Suprapubic skin (tissue), 4 donors: ENCODE measurements at regions not wholly inside any gene's neighbourhood (a gene's known extent, or its start where the extent isn't known, plus 50 kb on each side); places are given as distances from the start of the nearest gene placed in this dataset.

Source experiments
- DNase-seq, 2 donors: peaks; one replicate each; pipeline ENCODE4 v3.0.0-alpha.2; 2019; ENCODE audit warnings: low spot score in 2 of 2
- H3K27ac ChIP-seq: fragments of 200-600 bp; sonication (generic); one replicate; pipeline ENCODE4 v1.5.1; 2019
- H3K27me3 ChIP-seq: fragments of 200-600 bp; sonication (generic); one replicate; pipeline ENCODE4 v1.5.1; 2019
- H3K36me3 ChIP-seq: fragments of 200-600 bp; sonication (generic); one replicate; pipeline ENCODE4 v1.5.1; 2019
- H3K4me1 ChIP-seq: fragments of 200-600 bp; sonication (generic); one replicate; pipeline ENCODE4 v1.5.1; 2019
- H3K4me3 ChIP-seq: fragments of 200-600 bp; sonication (generic); one replicate; pipeline ENCODE4 v1.5.1; 2019; ENCODE audit warnings: mild to moderate bottlenecking
- H3K9me3 ChIP-seq: fragments of 200-600 bp; sonication (generic); one replicate; pipeline ENCODE4 v1.5.1; 2019
- EP300 ChIP-seq: sonication (generic); formaldehyde crosslinking; IDR thresholded peaks from one replicate; pipeline ENCODE4 v1.6.1; 2017; ENCODE audit warnings: antibody characterized with exemption
- POLR2A ChIP-seq, 2 donors: fragments of 450-650 bp; IDR thresholded peaks; one replicate each; pipeline ENCODE4 v1.6.1; 2017; ENCODE audit warnings: antibody characterized with exemption in 2 of 2, mild to moderate bottlenecking in 2 of 2, moderate library complexity in 2 of 2
- POLR2AphosphoS5 ChIP-seq, 3 donors: sonication (generic); formaldehyde crosslinking; IDR thresholded peaks; one replicate each; pipeline ENCODE4 v1.6.1; 2017; ENCODE audit warnings: antibody characterized with exemption in 3 of 3
- WGBS: methylation state at CpG from one replicate; pipeline ENCODE4 v1.1.5; 2018; 5-methylcytosine and 5-hydroxymethylcytosine counted together
- TF ChIP-seq, protein P1 (sequence below), 2 donors: fragments of 200-600 bp in 1 of 2; fragments of 450-650 bp in 1 of 2; sonication (generic) in 1 of 2; IDR thresholded peaks; one replicate each; pipeline ENCODE4 v1.5.1; 2016 to 2019; ENCODE audit warnings: antibody characterized with exemption in 2 of 2, mild to moderate bottlenecking in 1 of 2, moderate library complexity in 1 of 2

GRCh38 chr12:91506452-91506851 lies 323.8 kb upstream of the DCN start:
- no peak overlapping the region for H3K4me3 ChIP-seq
- no peaks in the 10 kb centered on the region for H3K4me1 ChIP-seq
- 64% methylated on average over 2 of the region's 2 CpGs for WGBS
- DNase-seq, result no peak
- no peaks in the 10 kb centered on the region for H3K36me3 ChIP-seq
- no peaks in the 10 kb centered on the region for H3K27me3 ChIP-seq
- H3K9me3 ChIP-seq, result no peaks in the 10 kb centered on the region
- no peak overlapping the region for H3K27ac ChIP-seq
- no peak for TF ChIP-seq POLR2A (IDR thresholded peaks at IDR 0.05)
- TF ChIP-seq EP300, result no peak
- TF ChIP-seq, protein P1, sequence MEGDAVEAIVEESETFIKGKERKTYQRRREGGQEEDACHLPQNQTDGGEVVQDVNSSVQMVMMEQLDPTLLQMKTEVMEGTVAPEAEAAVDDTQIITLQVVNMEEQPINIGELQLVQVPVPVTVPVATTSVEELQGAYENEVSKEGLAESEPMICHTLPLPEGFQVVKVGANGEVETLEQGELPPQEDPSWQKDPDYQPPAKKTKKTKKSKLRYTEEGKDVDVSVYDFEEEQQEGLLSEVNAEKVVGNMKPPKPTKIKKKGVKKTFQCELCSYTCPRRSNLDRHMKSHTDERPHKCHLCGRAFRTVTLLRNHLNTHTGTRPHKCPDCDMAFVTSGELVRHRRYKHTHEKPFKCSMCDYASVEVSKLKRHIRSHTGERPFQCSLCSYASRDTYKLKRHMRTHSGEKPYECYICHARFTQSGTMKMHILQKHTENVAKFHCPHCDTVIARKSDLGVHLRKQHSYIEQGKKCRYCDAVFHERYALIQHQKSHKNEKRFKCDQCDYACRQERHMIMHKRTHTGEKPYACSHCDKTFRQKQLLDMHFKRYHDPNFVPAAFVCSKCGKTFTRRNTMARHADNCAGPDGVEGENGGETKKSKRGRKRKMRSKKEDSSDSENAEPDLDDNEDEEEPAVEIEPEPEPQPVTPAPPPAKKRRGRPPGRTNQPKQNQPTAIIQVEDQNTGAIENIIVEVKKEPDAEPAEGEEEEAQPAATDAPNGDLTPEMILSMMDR (IDR thresholded peaks at IDR 0.05), result no peak
- no peak for TF ChIP-seq POLR2AphosphoS5 (IDR thresholded peaks at IDR 0.05)

GRCh38 chr12:91505006-91505405 lies 322.4 kb upstream of the DCN start:
- Histone ChIP-seq H3K27me3 (no peaks in the 10 kb centered on the region), H3K27ac (no peak overlapping the region), H3K36me3 (no peaks in the 10 kb centered on the region), H3K4me1 (no peaks in the 10 kb centered on the region), H3K4me3 (no peak overlapping the region), H3K9me3 (no peaks in the 10 kb centered on the region)
- TF ChIP-seq, protein P1 (IDR thresholded peaks at IDR 0.05), result no peak
- no peak for TF ChIP-seq POLR2AphosphoS5 (IDR thresholded peaks at IDR 0.05)
- DNase-seq, result no peak

DNA sequence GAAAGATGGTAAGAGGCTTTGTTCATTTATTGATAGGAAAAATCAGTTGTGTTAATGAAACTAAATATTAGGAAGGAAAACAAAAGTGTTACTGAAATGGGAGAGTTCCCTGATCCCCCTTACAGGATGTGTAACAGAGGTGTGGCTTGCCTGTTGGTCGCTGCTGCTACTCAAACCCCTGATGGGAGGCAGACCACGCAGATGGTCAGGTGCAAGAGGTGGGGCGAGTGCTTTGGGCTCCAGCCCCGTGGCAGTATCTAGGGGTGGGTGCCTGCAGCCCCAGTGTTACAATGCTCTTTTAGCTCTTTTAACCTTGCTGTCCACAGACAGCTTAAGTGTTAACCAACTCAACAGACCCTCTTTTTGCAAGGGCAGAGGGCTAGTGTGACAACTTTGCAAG lies 319.6 kb upstream of the DCN start:
- Histone ChIP-seq H3K4me3 (no peak overlapping the region), H3K9me3 (no peaks in the 10 kb centered on the region), H3K36me3 (no peaks in the 10 kb centered on the region), H3K27me3 (no peaks in the 10 kb centered on the region), H3K27ac (no peak overlapping the region), H3K4me1 (no peaks in the 10 kb centered on the region)
- 96% methylated on average over 4 of the region's 4 CpGs for WGBS
- no peak for DNase-seq
- TF ChIP-seq POLR2AphosphoS5 (IDR thresholded peaks at IDR 0.05) (no peak), EP300 (no peak), POLR2A (IDR thresholded peaks at IDR 0.05) (no peak)
- TF ChIP-seq, protein P1 (IDR thresholded peaks at IDR 0.05), result no peak

- Histone ChIP-seq H3K27ac (no peak overlapping the region), H3K4me3 (no peak overlapping the region), H3K27me3 (no peaks in the 10 kb centered on the region), H3K9me3 (no peaks in the 10 kb centered on the region), H3K4me1 (no peaks in the 10 kb centered on the region), H3K36me3 (no peaks in the 10 kb centered on the region)
- no peak for DNase-seq
- TF ChIP-seq, protein P1 (IDR thresholded peaks at IDR 0.05), result no peak
- TF ChIP-seq POLR2A (IDR thresholded peaks at IDR 0.05) (no peak), EP300 (no peak), POLR2AphosphoS5 (IDR thresholded peaks at IDR 0.05) (no peak)
- WGBS, result 82% methylated on average over 3 of the region's 3 CpGs
Measured at GRCh38 chr12:91496337-91496736, 313.7 kb upstream of the DCN start.

GRCh38 chr12:91493308-91493707 lies 310.7 kb upstream of the DCN start:
- no peaks in the 10 kb centered on the region for H3K27me3 ChIP-seq
- H3K9me3 ChIP-seq, result no peaks in the 10 kb centered on the region
- H3K27ac ChIP-seq, result no peak overlapping the region
- TF ChIP-seq POLR2AphosphoS5 (IDR thresholded peaks at IDR 0.05) (no peak), POLR2A (IDR thresholded peaks at IDR 0.05) (no peak), EP300 (no peak)
- TF ChIP-seq, protein P1 (IDR thresholded peaks at IDR 0.05), result no peak
- no peak overlapping the region for H3K4me3 ChIP-seq
- H3K36me3 ChIP-seq, result no peaks in the 10 kb centered on the region
- DNase-seq, result no peak
- no peaks in the 10 kb centered on the region for H3K4me1 ChIP-seq
